ENCODE measurements at regions not wholly inside any gene's neighbourhood (a gene's known extent, or its start where the extent isn't known, plus 50 kb on each side); places are given as distances from the start of the nearest gene placed in this dataset.

GRCh38 chr6:7006515-7007191 is 101.1 kb upstream of the RREB1 start:
- TF ChIP-seq SIN3A (IDR thresholded peaks at IDR 0.05; ENCODE audit: borderline replicate concordance, insufficient read depth, low read length): no peak
- TF ChIP-seq TAF1 (IDR thresholded peaks at IDR 0.05; ENCODE audit: borderline replicate concordance, insufficient read depth, low read length): no peak
- TF ChIP-seq POLR2AphosphoS5 (IDR thresholded peaks at IDR 0.05; ENCODE audit: low read depth, low read length): no peak
- no peak for TF ChIP-seq FOXP2 (optimal IDR thresholded peaks at IDR 0.05; ENCODE audit: borderline replicate concordance, extremely low read depth, extremely low read length, insufficient read depth)
- no peak for TF ChIP-seq REST (IDR thresholded peaks at IDR 0.05; ENCODE audit: insufficient read depth in 1 of 2, low read depth in 2 of 2, low read length in 2 of 2)

GRCh38 chr6:7008451-7008988 is 99.2 kb upstream of the RREB1 start:
- TF ChIP-seq POLR2AphosphoS5 (IDR thresholded peaks at IDR 0.05; ENCODE audit: low read depth, low read length) (no peak), SIN3A (IDR thresholded peaks at IDR 0.05; ENCODE audit: borderline replicate concordance, insufficient read depth, low read length) (no peak), FOXP2 (optimal IDR thresholded peaks at IDR 0.05; ENCODE audit: borderline replicate concordance, extremely low read depth, extremely low read length, insufficient read depth) (no peak), TAF1 (IDR thresholded peaks at IDR 0.05; ENCODE audit: borderline replicate concordance, insufficient read depth, low read length) (no peak)

GRCh38 chr6:7016226-7016625 is 91.5 kb upstream of the RREB1 start:
- TF ChIP-seq REST (IDR thresholded peaks at IDR 0.05; ENCODE audit: insufficient read depth in 1 of 2, low read depth in 2 of 2, low read length in 2 of 2): no peak

GRCh38 chr6:7021301-7021700 is 86.5 kb upstream of the RREB1 start:
- TF ChIP-seq TAF1 (IDR thresholded peaks at IDR 0.05; ENCODE audit: borderline replicate concordance, insufficient read depth, low read length): no peak

GRCh38 chr6:7025861-7026260 is 81.9 kb upstream of the RREB1 start:
- TF ChIP-seq POLR2AphosphoS5 (IDR thresholded peaks at IDR 0.05; ENCODE audit: low read depth, low read length) (no peak), TAF1 (IDR thresholded peaks at IDR 0.05; ENCODE audit: borderline replicate concordance, insufficient read depth, low read length) (no peak), REST (IDR thresholded peaks at IDR 0.05; ENCODE audit: insufficient read depth in 1 of 2, low read depth in 2 of 2, low read length in 2 of 2) (no peak), SIN3A (IDR thresholded peaks at IDR 0.05; ENCODE audit: borderline replicate concordance, insufficient read depth, low read length) (no peak), FOXP2 (optimal IDR thresholded peaks at IDR 0.05; ENCODE audit: borderline replicate concordance, extremely low read depth, extremely low read length, insufficient read depth) (no peak)

- TF ChIP-seq POLR2AphosphoS5 (IDR thresholded peaks at IDR 0.05; ENCODE audit: low read depth, low read length) (no peak), REST (IDR thresholded peaks at IDR 0.05; ENCODE audit: insufficient read depth in 1 of 2, low read depth in 2 of 2, low read length in 2 of 2) (no peak), SIN3A (IDR thresholded peaks at IDR 0.05; ENCODE audit: borderline replicate concordance, insufficient read depth, low read length) (no peak), TAF1 (IDR thresholded peaks at IDR 0.05; ENCODE audit: borderline replicate concordance, insufficient read depth, low read length) (no peak), FOXP2 (optimal IDR thresholded peaks at IDR 0.05; ENCODE audit: borderline replicate concordance, extremely low read depth, extremely low read length, insufficient read depth) (no peak)
Measured at GRCh38 chr6:7033202-7033601, 74.6 kb upstream of the RREB1 start.
